D721Med (cell line): ENCODE measurements at regions not wholly inside any gene's neighbourhood (a gene's known extent, or its start where the extent isn't known, plus 50 kb on each side); places are given as distances from the start of the nearest gene placed in this dataset.
A peak's percentile ranks its signal among the peaks of the same experiment; 100 is the strongest.

ENCODE experiments used
- DNase-seq: peaks from one replicate; pipeline ENCODE4 v3.0.0; 2011; ENCODE audit warnings: low spot score; ENCODE audit not compliant: insufficient read length
- FAIRE-seq: peaks from 2 replicates; lab custom pipeline; 2011; peaks lifted over from hg19 to GRCh38; lab: Jason Lieb, UNC
- TF ChIP-seq, protein P1 (sequence below): IDR thresholded peaks from 2 replicates; pipeline ENCODE4 v1.5.1; 2012; ENCODE audit warnings: mild to moderate bottlenecking, control low read depth; ENCODE audit not compliant: insufficient read depth; ENCODE audit errors: missing control alignments

- no peak for DNase-seq
These were observed 213.0 kb downstream of the RNF152 start for GRCh38 chr18:61679836-61680235.

DNA sequence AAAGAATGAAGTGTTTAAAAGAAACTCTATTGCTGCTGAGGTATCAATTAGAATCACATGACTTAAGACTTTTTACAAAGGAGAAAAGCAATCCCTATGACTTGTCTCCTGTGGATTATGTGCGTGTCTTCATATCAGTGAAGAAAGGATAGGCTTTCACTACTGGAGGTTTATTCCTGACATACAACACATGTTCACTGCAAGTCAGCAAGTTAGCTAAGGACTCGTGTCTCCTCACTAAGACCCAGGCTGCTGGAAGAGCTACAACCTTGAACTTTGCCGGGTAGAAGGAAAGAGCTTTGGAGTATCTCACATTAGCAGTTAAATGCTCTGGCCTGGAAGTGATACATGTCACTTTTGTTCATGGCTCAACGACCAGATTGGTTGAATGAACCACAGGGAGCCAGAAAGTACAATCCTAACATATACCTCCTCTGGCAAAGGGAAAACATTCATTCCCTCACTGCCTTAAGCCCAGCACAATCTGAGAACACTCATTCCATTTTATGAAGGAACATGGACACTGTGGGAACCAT lies 215.3 kb downstream of the RNF152 start:
- DNase-seq (no peak), FAIRE-seq (peak; percentile 6)
- TF ChIP-seq, protein P1, sequence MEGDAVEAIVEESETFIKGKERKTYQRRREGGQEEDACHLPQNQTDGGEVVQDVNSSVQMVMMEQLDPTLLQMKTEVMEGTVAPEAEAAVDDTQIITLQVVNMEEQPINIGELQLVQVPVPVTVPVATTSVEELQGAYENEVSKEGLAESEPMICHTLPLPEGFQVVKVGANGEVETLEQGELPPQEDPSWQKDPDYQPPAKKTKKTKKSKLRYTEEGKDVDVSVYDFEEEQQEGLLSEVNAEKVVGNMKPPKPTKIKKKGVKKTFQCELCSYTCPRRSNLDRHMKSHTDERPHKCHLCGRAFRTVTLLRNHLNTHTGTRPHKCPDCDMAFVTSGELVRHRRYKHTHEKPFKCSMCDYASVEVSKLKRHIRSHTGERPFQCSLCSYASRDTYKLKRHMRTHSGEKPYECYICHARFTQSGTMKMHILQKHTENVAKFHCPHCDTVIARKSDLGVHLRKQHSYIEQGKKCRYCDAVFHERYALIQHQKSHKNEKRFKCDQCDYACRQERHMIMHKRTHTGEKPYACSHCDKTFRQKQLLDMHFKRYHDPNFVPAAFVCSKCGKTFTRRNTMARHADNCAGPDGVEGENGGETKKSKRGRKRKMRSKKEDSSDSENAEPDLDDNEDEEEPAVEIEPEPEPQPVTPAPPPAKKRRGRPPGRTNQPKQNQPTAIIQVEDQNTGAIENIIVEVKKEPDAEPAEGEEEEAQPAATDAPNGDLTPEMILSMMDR: no peak

More at GRCh38 chr18:61679836-61680235, 213.0 kb downstream of the RNF152 start:
- no peak for FAIRE-seq
- TF ChIP-seq, protein P1: no peak

DNA sequence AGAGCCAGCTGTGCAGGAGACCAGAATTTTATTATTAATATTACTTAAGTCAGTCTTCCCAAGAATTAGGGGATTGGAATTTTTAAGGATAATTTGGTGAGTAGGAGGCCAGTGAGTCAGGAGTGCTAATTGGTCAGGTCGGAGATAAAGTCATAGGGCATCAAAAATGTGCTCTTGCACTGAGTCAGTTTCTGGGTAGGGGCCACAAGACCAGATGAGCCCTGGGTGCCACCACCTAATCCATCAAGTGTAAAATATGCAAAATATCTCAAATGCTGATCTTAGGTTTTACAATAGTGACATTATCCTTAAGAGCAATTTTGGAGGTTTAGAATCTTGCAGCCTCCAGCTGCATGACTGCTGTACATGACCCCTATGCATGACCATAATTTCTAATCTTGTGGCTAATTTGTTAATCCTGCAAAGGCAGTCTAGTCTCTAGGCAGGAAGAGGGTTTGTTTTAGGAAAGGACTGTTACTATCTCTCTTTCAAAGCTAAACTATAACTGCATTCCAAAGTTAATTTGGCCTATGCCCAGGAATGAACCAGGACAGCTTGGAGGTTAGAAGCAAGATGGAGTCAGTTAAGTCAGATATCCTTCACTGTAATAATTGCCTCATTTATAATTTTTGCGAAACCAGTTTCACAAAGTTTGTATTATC lies 215.9 kb downstream of the RNF152 start:
- FAIRE-seq (peak; percentile 58), DNase-seq (no peak)
- TF ChIP-seq, protein P1: no peak

DNA sequence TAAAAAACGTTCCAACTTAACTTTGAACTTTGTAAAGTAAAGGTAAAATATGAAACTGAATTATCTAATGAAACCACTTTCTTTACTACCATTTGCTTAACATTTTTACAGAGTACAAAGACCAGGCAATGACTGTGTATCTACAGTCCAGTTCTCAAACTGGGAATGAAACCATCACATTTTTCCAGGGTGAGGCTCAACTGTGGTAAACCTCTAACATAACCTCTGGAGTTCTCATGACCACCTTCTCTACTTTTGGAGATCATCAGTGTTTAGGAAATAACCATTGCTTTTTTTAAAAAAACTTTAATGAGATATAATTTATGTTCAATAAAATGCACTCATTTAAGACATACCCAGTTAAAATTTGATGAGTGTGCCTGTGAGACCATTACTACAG lies 223.5 kb downstream of the RNF152 start:
- FAIRE-seq (peak; percentile 91), DNase-seq (no peak)
- TF ChIP-seq, protein P1: no peak

DNA sequence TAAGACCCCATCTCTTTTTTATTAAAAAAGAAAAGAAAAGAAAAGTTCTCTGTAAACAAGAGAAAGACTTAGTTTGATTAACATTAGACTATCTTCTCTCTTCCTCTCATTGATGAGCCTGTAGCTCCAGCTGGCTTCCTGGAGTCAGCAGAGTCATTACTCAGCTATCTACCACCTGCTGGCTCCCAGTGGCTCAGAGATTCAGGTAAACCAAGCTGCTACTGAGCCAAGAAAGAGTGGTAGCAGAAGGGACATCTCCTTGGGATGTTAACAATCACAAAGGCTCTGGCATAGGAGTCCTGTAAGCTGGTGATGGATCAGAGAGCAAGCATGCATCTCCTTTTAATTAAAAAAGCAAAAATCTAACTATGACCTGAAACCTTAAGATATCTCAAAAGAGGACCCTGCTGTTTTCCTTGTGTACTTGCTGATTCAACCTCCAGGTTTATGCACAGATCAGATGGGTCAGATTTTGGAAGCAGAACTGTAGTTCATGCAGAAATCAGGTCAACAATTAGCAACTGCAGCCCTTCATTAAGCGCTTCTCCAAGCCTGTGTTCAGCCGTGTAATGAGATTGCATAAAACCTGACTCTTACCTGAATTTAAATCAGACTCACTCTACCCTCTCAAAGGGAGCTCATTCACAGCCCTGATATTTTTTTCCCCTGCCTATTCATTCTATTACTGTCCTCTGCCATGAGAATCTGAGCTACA lies 225.8 kb downstream of the RNF152 start:
- DNase-seq: no peak
- FAIRE-seq: peak; percentile 66
- TF ChIP-seq, protein P1: no peak

- FAIRE-seq (no peak), DNase-seq (no peak)
- TF ChIP-seq, protein P1: no peak
These were observed 228.3 kb downstream of the RNF152 start for GRCh38 chr18:61664419-61665084.
